ENCODE measurements at regions not wholly inside any gene's neighbourhood (a gene's known extent, or its start where the extent isn't known, plus 50 kb on each side); places are given as distances from the start of the nearest gene placed in this dataset.

GRCh38 chr10:10361301-10361885 is 656.3 kb upstream of the CELF2 start:
- TF ChIP-seq JUN (IDR thresholded peaks at IDR 0.05; ENCODE audit: borderline replicate concordance, insufficient read depth, insufficient read length, low read depth): no peak
- TF ChIP-seq, protein P1, sequence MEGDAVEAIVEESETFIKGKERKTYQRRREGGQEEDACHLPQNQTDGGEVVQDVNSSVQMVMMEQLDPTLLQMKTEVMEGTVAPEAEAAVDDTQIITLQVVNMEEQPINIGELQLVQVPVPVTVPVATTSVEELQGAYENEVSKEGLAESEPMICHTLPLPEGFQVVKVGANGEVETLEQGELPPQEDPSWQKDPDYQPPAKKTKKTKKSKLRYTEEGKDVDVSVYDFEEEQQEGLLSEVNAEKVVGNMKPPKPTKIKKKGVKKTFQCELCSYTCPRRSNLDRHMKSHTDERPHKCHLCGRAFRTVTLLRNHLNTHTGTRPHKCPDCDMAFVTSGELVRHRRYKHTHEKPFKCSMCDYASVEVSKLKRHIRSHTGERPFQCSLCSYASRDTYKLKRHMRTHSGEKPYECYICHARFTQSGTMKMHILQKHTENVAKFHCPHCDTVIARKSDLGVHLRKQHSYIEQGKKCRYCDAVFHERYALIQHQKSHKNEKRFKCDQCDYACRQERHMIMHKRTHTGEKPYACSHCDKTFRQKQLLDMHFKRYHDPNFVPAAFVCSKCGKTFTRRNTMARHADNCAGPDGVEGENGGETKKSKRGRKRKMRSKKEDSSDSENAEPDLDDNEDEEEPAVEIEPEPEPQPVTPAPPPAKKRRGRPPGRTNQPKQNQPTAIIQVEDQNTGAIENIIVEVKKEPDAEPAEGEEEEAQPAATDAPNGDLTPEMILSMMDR (IDR thresholded peaks at IDR 0.05; ENCODE audit: extremely low read depth in 1 of 2, insufficient read depth in 1 of 2, low read depth in 1 of 2, low read length in 2 of 2): no peak
- TF ChIP-seq POLR2A (IDR thresholded peaks at IDR 0.05; ENCODE audit: low read depth, low read length): no peak
- TF ChIP-seq POLR2AphosphoS5 (IDR thresholded peaks at IDR 0.05; ENCODE audit: insufficient read depth, low read depth, low read length): no peak
- TF ChIP-seq EZH2 (IDR thresholded peaks at IDR 0.05; ENCODE audit: borderline replicate concordance, low read depth, low read length, severe bottlenecking): no peak
- no peak for TF ChIP-seq GATA2 (IDR thresholded peaks at IDR 0.05; ENCODE audit: insufficient read depth, insufficient read length, low read depth, low read length)

All from endothelial cell of umbilical vein (primary cell).